Pancreas (tissue), 10 donors: ENCODE measurements at regions not wholly inside any gene's neighbourhood (a gene's known extent, or its start where the extent isn't known, plus 50 kb on each side); places are given as distances from the start of the nearest gene placed in this dataset.
A peak's percentile ranks its signal among the peaks of the same experiment; 100 is the strongest.

Experiments
- ATAC-seq, 4 donors: fragments of 200-7000 bp; cut with Tn5 transposase; one replicate each; pipeline versions ENCODE4 v1.8.0 to v1.9.1; 2020; ENCODE audit warnings: mild to moderate bottlenecking in 4 of 4, moderate library complexity in 4 of 4
- DNase-seq, 6 donors: peaks; one replicate each; pipeline ENCODE4 v3.0.0-alpha.2; 2020
- FAIRE-seq: peaks from 2 replicates; lab custom pipeline; 2012; peaks lifted over from hg19 to GRCh38; lab: Jason Lieb, UNC
- H3K27ac ChIP-seq, 4 donors: fragments of 200-600 bp; sonication (generic); 1 replicate in 3 of 4; 2 replicates in 1 of 4; pipeline versions ENCODE4 v1.5.0 to v1.8.0; 2020
- H3K27me3 ChIP-seq, 4 donors: fragments of 200-600 bp; one replicate each; pipeline ENCODE4 v1.8.0; 2021
- H3K36me3 ChIP-seq, 3 donors: fragments of 200-600 bp; sonication (generic) in 1 of 3; one replicate each; pipeline versions ENCODE4 v1.5.0 to v1.8.0; 2020 to 2021
- H3K4me1 ChIP-seq, 3 donors: fragments of 200-600 bp; one replicate each; pipeline ENCODE4 v1.8.0; 2021
- H3K4me3 ChIP-seq, 4 donors: fragments of 200-600 bp; sonication (generic) in 2 of 4; one replicate each; pipeline versions ENCODE4 v1.5.0 to v1.8.0; 2020 to 2021
- H3K9me3 ChIP-seq, 4 donors: fragments of 200-600 bp; one replicate each; pipeline ENCODE4 v1.8.0; 2021
- CTCF ChIP-seq, 4 donors: fragments of 200-600 bp; sonication (generic) in 3 of 4; IDR thresholded peaks; one replicate each; pipeline versions ENCODE4 v1.5.0 to v1.8.0; 2021; ENCODE audit warnings: antibody characterized with exemption in 4 of 4
- WGBS, 2 donors: extraction: QIAGEN DNeasy Blood & Tissue Kit; methylation state at CpG; one replicate each; pipeline ENCODE4 v1.1.7; 2013; 5-methylcytosine and 5-hydroxymethylcytosine counted together
- intact Hi-C, 3 donors: fragments of 100-400 bp; cut with DNase I; formaldehyde crosslinking; loops; one replicate each; pipeline versions ENCODE4 v1.11.1 to v1.14.2; 2022
- donor health status: healthy with polysubstance abuse.
- donor health status: DM: no; HTN: no; CAD: no; lungs with moderate emphysema.
- donor health status: DM: no; HTN: no; CAD: no.
- donor health status: control.
- donor health status: control.
- donor health status: Bipolar disorder and iron deficiency.
- donor health status: DM: yes; HTN: yes; CAD: no.
- donor health status: DM: no; HTN: no; CAD: no.
- donor health status: DM: no; HTN: no; CAD: no.
- donor health status: DM: yes; HTN: yes; CAD: no.

GRCh38 chr9:536597-537511 lies 304.6 kb upstream of the DMRT1 start:
- DNase-seq (no peak), ATAC-seq (no peak), FAIRE-seq (no peak)
- WGBS, 2 donors, result 90 to 91% methylated on average over 11 of the region's 11 CpGs
- peaks cover 11 to 32% (median 25%) of the 10 kb centered on the region in 3 donors for H3K4me1 ChIP-seq
- H3K27ac ChIP-seq, result no peak overlapping the region
- H3K4me3 ChIP-seq, result no peak overlapping the region
- TF ChIP-seq CTCF (IDR thresholded peaks at IDR 0.05), result no peak
- no peaks in the 10 kb centered on the region for H3K27me3 ChIP-seq
- intact Hi-C loops, result no loop called here
- H3K36me3 ChIP-seq, result peaks cover 0 to 5% (median 0%) of the 10 kb centered on the region in 3 donors
- H3K9me3 ChIP-seq, result no peaks in the 10 kb centered on the region

- ATAC-seq (no peak), FAIRE-seq (no peak), DNase-seq (no peak)
- H3K9me3 ChIP-seq, result no peaks in the 10 kb centered on the region
- no peak overlapping the region for H3K4me3 ChIP-seq
- H3K4me1 ChIP-seq, result peaks cover 0 to 6% (median 5%) of the 10 kb centered on the region in 3 donors
- WGBS, 2 donors, result 33 to 58% methylated on average over 4 of the region's 4 CpGs
- no peak overlapping the region for H3K27ac ChIP-seq
- TF ChIP-seq CTCF (IDR thresholded peaks at IDR 0.05), result no peak
- H3K36me3 ChIP-seq, result peaks cover 0 to 5% (median 0%) of the 10 kb centered on the region in 3 donors
- intact Hi-C loops, result loop anchor here in 1 of 3 donors (10.0 kb wide), 1 partner anchor 149 kb away; no protein-coding TSS in a partner anchor
- no peaks in the 10 kb centered on the region for H3K27me3 ChIP-seq
Measured at GRCh38 chr9:543478-543877, 298.0 kb upstream of the DMRT1 start.

GRCh38 chr9:545480-545879 lies 296.0 kb upstream of the DMRT1 start:
- no peak for TF ChIP-seq CTCF (IDR thresholded peaks at IDR 0.05)
- peak in 1 of 6 donors; percentile 14 for DNase-seq
- 78 to 82% methylated on average over 6 to 7 of the region's 7 CpGs for whole genome bisulfite sequencing, 2 donors
- H3K4me1 ChIP-seq, result peaks cover 0 to 10% (median 8%) of the 10 kb centered on the region in 3 donors
- no peak overlapping the region for H3K4me3 ChIP-seq
- no peaks in the 10 kb centered on the region for H3K9me3 ChIP-seq
- peak in 3 of 4 donors; percentile 34 to 68 (median 45) for ATAC-seq
- intact Hi-C loops, result loop anchor here in 1 of 3 donors (10.0 kb wide), 1 partner anchor 151 kb away; no protein-coding TSS in a partner anchor
- H3K27ac ChIP-seq, result no peak overlapping the region
- no peaks in the 10 kb centered on the region for H3K36me3 ChIP-seq
- no peak for FAIRE-seq
- no peaks in the 10 kb centered on the region for H3K27me3 ChIP-seq

- ATAC-seq, result peak in 3 of 4 donors; percentile 25 to 33 (median 28)
- intact Hi-C loops, result loop anchor here in 1 of 3 donors (10.0 kb wide), 1 partner anchor 151 kb away; no protein-coding TSS in a partner anchor
- Histone ChIP-seq H3K36me3 (no peaks in the 10 kb centered on the region), H3K9me3 (no peaks in the 10 kb centered on the region), H3K27me3 (no peaks in the 10 kb centered on the region), H3K4me1 (peaks cover 0 to 12% (median 11%) of the 10 kb centered on the region in 3 donors), H3K4me3 (no peak overlapping the region), H3K27ac (no peak overlapping the region)
- no peak for FAIRE-seq
- DNase-seq, result no peak
- WGBS, 2 donors, result 61 to 64% methylated on average over 3 of the region's 3 CpGs
- no peak for TF ChIP-seq CTCF (IDR thresholded peaks at IDR 0.05)
Measured at GRCh38 chr9:546235-546634, 295.3 kb upstream of the DMRT1 start.
